Activated CD8-positive, alpha-beta memory T cell treated with anti-CD3 and anti-CD28 coated beads, Interleukin-2, amount 10 ng/mL, durations not matched to agents 7 days and 5 days (primary cell): ENCODE measurements at regions not wholly inside any gene's neighbourhood (a gene's known extent, or its start where the extent isn't known, plus 50 kb on each side); places are given as distances from the start of the nearest gene placed in this dataset.

Experiments
- ATAC-seq: fragments of 150-1000 bp; cut with Tn5 transposase; one replicate; pipeline ENCODE4 v1.10.0; 2021; ENCODE audit warnings: moderate library complexity
- CTCF ChIA-PET: fragments of 350-600 bp; sonication (Branson Sonifier 250); formaldehyde crosslinking; loops from one replicate; lab custom pipeline; 2021; ENCODE audit warnings: antibody characterized with exemption; lab: Charles Lee
- DNase-seq: peaks from one replicate; pipeline ENCODE4 v3.0.0-alpha.2; 2020
- H3K27ac Mint-ChIP-seq: one replicate; pipeline ENCODE4 v1.8.0; 2021; ENCODE audit warnings: mild to moderate bottlenecking, mixed read lengths
- H3K27me3 Mint-ChIP-seq: one replicate; pipeline ENCODE4 v1.8.0; 2021; ENCODE audit warnings: mixed read lengths
- H3K36me3 Mint-ChIP-seq: one replicate; pipeline ENCODE4 v1.8.0; 2021; ENCODE audit warnings: mild to moderate bottlenecking, mixed read lengths
- H3K4me1 Mint-ChIP-seq: one replicate; pipeline ENCODE4 v1.8.0; 2021; ENCODE audit warnings: mixed read lengths
- H3K4me3 Mint-ChIP-seq: one replicate; pipeline ENCODE4 v1.8.0; 2021; ENCODE audit warnings: mild to moderate bottlenecking, moderate library complexity, mixed read lengths
- H3K9me3 Mint-ChIP-seq: one replicate; pipeline ENCODE4 v1.8.0; 2022; ENCODE audit warnings: low read depth, mixed read lengths

DNA sequence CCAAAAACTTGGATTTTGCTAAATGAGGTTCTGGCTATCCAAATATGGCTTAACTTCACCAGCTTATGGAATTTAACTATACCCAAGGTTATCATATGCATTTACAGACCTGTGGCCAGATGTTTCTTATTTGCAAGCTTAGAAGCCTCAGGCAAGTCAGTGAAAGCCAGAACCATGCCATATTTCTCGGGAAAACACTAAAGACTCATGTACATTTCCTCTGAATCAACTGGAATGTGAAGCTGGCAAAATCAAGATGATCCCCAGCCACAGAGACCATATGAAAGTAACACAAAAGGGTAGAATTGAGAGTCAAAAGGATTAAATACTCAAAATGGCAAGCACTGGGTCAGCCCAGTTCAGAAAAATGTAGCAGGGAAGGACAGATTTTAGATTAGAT, 76.4 kb upstream of the SLC1A1 start:
- CTCF ChIA-PET: no interaction called here
- H3K27ac Mint-ChIP-seq: no peak overlapping the region
- DNase-seq: no peak

DNA sequence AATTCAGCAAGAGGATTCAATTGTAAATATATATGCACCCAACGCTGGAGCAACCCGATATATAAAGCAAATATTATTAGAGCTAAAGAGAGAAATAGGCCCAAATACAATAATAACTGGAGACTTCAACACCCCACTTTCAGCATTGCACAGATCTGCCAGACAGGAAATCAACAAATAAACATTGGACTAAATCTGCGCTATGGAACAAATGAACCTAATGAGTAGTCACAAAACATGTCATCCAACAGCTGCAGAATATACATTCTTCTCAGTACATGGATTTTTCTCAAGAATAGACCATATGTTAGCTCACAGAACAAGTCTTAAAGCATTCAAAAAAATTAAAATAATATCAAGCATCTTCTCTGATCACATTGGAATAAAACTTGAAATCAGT, 86.1 kb upstream of the SLC1A1 start:
- Mint-ChIP-seq H3K36me3 (no peaks in the 10 kb centered on the region), H3K27me3 (peaks cover 9% of the 10 kb centered on the region), H3K27ac (no peak overlapping the region), H3K4me1 (no peaks in the 10 kb centered on the region), H3K9me3 (peaks cover 19% of the 10 kb centered on the region), H3K4me3 (no peak overlapping the region)
- CTCF ChIA-PET: no interaction called here
- DNase-seq (no peak), ATAC-seq (no peak)

More for the DNA sequence above, 76.4 kb upstream of the SLC1A1 start:
- Mint-ChIP-seq H3K4me1 (no peaks in the 10 kb centered on the region), H3K27me3 (peaks cover 2% of the 10 kb centered on the region), H3K36me3 (no peaks in the 10 kb centered on the region), H3K9me3 (no peaks in the 10 kb centered on the region), H3K4me3 (no peak overlapping the region)
- ATAC-seq: no peak

DNA sequence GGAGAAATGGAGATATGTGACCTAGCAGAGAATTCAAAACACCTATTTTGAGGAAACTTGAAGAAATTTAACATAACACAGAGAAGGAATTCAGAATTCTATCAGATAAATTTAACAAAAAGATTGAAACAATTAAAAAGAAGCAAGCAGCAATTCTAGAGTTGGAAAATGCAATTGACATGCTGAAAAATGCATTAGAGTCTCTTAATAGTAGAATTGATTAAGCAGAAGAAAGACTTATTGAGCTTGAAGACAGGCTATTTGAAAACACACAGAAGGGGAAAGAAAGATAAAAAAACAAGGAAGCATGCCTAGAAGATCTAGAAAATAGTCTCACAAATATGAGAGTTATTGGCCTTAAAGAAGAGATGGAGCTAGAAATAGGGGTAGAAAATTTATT, 87.8 kb upstream of the SLC1A1 start:
- Mint-ChIP-seq H3K27ac (no peak overlapping the region), H3K4me3 (no peak overlapping the region), H3K36me3 (no peaks in the 10 kb centered on the region), H3K27me3 (peaks cover 9% of the 10 kb centered on the region), H3K4me1 (no peaks in the 10 kb centered on the region), H3K9me3 (peaks cover 19% of the 10 kb centered on the region)
- CTCF ChIA-PET: no interaction called here
- ATAC-seq (no peak), DNase-seq (no peak)

DNA sequence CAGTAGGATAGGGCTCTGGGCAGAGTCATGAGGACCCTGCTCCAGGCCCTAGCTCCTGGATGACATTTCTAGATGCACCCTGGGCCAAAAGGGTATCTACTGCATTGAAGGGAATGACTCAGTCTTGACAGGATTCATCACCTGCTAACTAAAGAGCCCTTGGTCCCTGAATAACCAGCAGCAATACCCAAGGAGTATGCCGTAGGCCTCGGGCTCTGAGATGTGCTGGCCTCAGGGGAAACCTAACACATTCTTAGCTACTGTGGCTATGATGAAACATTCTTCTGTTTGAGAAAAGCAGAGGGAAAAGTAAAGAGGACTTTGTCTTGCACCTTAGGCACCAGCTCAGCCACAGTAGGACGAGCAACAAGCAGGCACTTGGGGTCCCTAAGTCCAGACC, 89.5 kb upstream of the SLC1A1 start:
- no peak overlapping the region for H3K27ac Mint-ChIP-seq
- DNase-seq (no peak), ATAC-seq (no peak)
- H3K27me3 Mint-ChIP-seq: peaks cover 7% of the 10 kb centered on the region
- peaks cover 16% of the 10 kb centered on the region for H3K9me3 Mint-ChIP-seq
- CTCF ChIA-PET: no interaction called here
- H3K4me3 Mint-ChIP-seq: no peak overlapping the region
- no peaks in the 10 kb centered on the region for H3K36me3 Mint-ChIP-seq
- no peaks in the 10 kb centered on the region for H3K4me1 Mint-ChIP-seq

DNA sequence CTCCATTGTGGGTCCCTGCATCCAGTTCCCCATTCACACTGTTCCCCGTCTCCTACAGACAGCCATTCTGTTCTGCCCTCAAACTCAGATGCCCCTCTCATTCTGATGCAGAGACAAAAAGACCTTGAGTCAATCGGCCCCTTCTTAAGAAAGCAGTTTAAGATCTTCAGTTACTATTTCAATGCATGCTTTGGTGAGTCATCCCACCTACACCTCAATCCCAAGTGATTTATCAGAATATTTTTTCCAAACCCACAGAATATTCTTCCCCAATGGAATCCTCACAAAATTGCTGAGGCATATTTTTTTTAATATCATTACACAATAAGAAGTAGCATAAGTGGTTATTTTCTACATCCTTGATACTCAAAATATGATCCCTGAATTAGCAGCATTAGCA, 92.4 kb upstream of the SLC1A1 start:
- Mint-ChIP-seq H3K27ac (no peak overlapping the region), H3K27me3 (peaks cover 10% of the 10 kb centered on the region), H3K36me3 (no peaks in the 10 kb centered on the region), H3K4me1 (no peaks in the 10 kb centered on the region), H3K9me3 (peaks cover 10% of the 10 kb centered on the region), H3K4me3 (no peak overlapping the region)
- DNase-seq: no peak
- CTCF ChIA-PET: no interaction called here
- ATAC-seq: no peak

DNA sequence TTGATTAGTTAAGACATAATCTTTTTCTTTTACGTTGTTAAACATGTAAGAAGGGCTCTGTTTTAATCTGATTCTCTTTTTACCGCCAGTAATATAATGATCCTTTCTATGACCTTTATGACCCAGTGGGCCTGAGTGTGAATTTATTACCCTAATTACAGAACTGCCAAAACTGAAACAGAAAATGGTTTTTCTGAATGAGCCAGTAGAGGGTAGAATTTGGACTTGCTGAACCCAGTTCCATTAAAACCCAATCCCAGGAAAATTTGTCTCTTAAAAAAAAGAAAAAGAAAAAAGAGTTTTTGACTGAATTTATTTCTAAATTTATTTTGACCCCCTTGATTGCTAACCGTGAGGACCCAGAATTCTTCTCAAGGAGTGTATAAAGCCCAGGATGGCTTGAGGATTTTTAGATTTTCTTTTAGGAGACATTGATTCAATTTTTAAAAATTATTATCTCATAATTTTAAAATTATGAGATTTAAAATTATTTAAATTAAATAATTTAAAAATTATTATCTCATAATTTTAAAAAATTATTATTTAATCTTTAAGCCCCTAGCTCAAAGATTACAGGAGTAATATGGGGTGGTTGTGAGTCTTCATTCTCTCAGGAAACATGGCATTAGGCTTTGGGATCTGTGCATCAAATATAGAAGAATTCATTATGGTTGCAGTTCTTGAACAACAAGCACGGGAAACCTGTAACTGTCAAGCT, 94.1 kb upstream of the GLIS3 start:
- ATAC-seq (no peak), DNase-seq (no peak)
- CTCF ChIA-PET: no interaction called here
- no peak overlapping the region for H3K27ac Mint-ChIP-seq
- H3K9me3 Mint-ChIP-seq: no peaks in the 10 kb centered on the region
- H3K36me3 Mint-ChIP-seq: no peaks in the 10 kb centered on the region
- H3K4me3 Mint-ChIP-seq: no peak overlapping the region
- peaks cover 12% of the 10 kb centered on the region for H3K27me3 Mint-ChIP-seq
- H3K4me1 Mint-ChIP-seq: no peaks in the 10 kb centered on the region

DNA sequence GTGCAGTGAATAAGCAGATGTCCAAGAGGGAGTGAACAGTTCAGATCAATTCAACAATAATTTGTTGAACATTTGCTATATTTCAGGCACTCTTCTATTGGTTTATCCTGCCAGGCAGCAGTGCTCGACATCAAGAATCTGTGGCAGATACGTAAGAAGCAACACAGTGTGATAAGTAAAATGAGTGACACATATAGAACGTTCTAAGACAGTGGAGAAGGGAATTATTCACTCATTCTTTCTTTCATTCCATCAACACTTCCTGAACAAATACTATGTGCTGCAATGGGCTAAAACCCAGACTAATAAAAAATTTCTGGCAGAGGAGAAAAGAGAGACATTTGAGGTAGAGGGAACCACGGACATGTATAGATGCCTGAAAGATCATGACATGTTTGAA, 89.9 kb upstream of the GLIS3 start:
- Mint-ChIP-seq H3K36me3 (no peaks in the 10 kb centered on the region), H3K4me3 (no peak overlapping the region)

DNA sequence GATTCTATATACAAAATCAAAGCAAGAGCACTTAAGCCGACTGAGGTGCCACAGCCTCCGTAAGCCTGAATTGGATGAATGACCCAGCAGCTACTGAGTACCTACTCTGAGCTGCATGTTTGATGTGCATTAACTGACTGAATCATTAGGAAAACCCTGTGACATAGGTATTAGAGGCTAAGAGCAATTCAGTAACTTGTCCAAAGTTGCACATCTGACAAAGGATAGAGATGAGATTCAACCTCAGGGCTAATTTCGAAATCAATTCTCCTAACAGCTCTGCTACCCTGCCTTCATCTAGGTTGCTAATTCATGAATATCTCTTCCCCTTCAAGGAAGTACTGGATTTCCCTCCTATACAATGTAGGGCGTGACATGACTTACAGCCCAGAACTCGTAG, 89.1 kb upstream of the GLIS3 start:
- H3K36me3 Mint-ChIP-seq: no peaks in the 10 kb centered on the region
- H3K27ac Mint-ChIP-seq: no peak overlapping the region
- DNase-seq (no peak), ATAC-seq (no peak)
- CTCF ChIA-PET: no interaction called here
- no peak overlapping the region for H3K4me3 Mint-ChIP-seq
- peaks cover 15% of the 10 kb centered on the region for H3K27me3 Mint-ChIP-seq
- no peaks in the 10 kb centered on the region for H3K4me1 Mint-ChIP-seq
- H3K9me3 Mint-ChIP-seq: no peaks in the 10 kb centered on the region

More for the DNA sequence above, 89.9 kb upstream of the GLIS3 start:
- no peaks in the 10 kb centered on the region for H3K4me1 Mint-ChIP-seq
- DNase-seq: no peak
- no peaks in the 10 kb centered on the region for H3K9me3 Mint-ChIP-seq
- ATAC-seq: no peak
- H3K27ac Mint-ChIP-seq: no peak overlapping the region
- CTCF ChIA-PET: no interaction called here
- peaks cover 15% of the 10 kb centered on the region for H3K27me3 Mint-ChIP-seq

DNA sequence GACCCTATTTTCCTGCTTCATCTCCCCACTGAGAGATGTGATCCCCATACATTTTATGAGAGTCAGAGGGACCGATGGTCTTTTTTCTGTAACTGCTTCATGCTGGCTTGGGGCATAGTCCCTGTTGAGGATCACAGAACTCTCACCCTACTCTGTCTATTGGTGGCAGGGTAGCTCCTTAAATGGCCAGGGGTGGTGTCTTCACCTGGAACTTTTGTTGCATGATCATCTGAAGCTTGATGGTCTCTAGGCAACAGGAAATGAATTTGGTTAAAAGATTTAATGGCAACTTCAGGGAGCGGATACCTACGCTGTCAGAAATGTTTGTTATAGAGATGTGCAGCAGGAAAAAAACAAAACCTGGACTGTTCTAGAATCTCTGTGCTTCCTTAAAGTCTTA, 87.0 kb upstream of the GLIS3 start:
- H3K4me3 Mint-ChIP-seq: no peak overlapping the region
- CTCF ChIA-PET: interaction anchor here (1.3 to 1.6 kb wide), 3 partner anchors 20 to 363 kb away, joined by 3 to 4 read pairs (median 4); no protein-coding TSS in a partner anchor

DNA sequence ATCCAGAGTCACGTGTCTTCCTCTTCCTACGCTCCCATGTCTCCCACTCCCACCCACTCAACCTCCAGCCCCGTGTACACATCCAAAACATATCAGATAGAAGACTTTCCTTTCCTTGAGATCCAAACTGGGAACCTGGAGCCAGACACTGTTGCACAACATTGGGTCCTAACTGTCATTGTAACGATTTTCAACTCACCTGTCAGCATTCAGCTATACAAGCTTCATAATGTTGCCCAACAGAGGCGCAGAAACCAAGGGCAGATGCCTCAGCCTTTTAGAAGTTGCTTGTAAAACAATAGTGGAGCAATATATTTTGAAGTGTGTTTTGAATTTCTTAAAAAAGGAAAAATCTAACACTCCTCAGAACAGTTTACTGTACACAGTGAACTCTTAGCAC, 84.9 kb upstream of the GLIS3 start:
- ATAC-seq (no peak), DNase-seq (no peak)
- H3K27ac Mint-ChIP-seq: no peak overlapping the region
- H3K36me3 Mint-ChIP-seq: no peaks in the 10 kb centered on the region
- CTCF ChIA-PET: interaction anchor here (1.4 kb wide), 1 partner anchor 203 kb away, joined by 3 read pairs; no protein-coding TSS in a partner anchor
- no peaks in the 10 kb centered on the region for H3K4me1 Mint-ChIP-seq
- H3K9me3 Mint-ChIP-seq: no peaks in the 10 kb centered on the region
- no peak overlapping the region for H3K4me3 Mint-ChIP-seq
- peaks cover 16% of the 10 kb centered on the region for H3K27me3 Mint-ChIP-seq

More for the DNA sequence above, 87.0 kb upstream of the GLIS3 start:
- no peaks in the 10 kb centered on the region for H3K36me3 Mint-ChIP-seq
- H3K27ac Mint-ChIP-seq: no peak overlapping the region
- ATAC-seq (no peak), DNase-seq (no peak)
- H3K4me1 Mint-ChIP-seq: no peaks in the 10 kb centered on the region
- H3K27me3 Mint-ChIP-seq: peaks cover 9% of the 10 kb centered on the region
- no peaks in the 10 kb centered on the region for H3K9me3 Mint-ChIP-seq

DNA sequence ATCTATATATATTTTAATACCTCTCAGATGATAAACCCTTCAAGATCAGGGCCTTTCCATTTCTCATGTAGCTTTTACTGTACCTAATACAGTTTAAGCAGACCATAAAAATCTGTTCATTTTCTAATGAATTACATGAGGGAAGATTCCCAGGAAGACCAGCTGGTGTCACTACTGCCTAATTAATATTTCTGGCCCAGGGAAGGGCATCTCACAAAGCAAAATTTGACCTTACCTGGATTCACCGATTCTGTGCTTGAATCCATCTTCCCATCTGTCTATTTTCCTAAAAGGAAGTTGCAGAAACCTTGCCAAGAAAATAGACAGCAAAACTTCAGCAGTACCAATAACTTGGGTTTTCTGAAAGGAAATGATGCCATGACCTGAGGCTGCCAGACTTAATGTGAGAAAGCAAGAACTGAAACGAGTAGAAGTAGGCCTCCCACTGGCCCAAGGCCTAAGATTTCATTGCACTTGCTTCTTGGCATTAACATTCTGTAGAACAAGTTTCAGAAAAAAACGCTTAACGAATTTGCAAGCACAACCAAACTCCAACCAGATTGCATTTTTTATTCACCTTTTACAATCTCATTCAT, 83.0 kb upstream of the GLIS3 start:
- H3K4me1 Mint-ChIP-seq: no peaks in the 10 kb centered on the region
- no peaks in the 10 kb centered on the region for H3K36me3 Mint-ChIP-seq
- no peaks in the 10 kb centered on the region for H3K9me3 Mint-ChIP-seq
- CTCF ChIA-PET: interaction anchor here (1.1 kb wide), 1 partner anchor 257 kb away, joined by 7 read pairs; no protein-coding TSS in a partner anchor
- no peak overlapping the region for H3K27ac Mint-ChIP-seq
- no peak for ATAC-seq
- H3K27me3 Mint-ChIP-seq: peaks cover 16% of the 10 kb centered on the region
- no peak for DNase-seq
- no peak overlapping the region for H3K4me3 Mint-ChIP-seq

DNA sequence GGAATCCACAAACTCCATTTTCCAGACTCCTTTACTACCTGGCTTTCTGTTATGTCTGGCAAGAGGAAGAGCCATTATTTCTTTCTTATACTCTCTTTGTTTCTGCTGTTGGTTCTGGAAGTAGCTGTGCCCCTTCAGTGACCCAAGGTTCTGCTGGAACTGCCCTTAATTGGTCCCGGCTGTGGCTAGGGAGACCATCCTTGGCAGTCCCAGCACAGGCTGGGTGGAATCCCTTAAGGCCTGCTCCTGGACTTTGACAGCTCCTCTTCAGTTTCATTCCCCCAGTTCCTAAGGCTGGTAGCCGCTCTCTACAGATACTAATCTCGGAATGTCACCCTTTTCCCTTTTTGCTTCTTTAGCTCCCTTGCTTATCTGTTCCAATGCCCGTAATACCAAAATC, 81.9 kb upstream of the GLIS3 start:
- no peaks in the 10 kb centered on the region for H3K36me3 Mint-ChIP-seq
- no peak overlapping the region for H3K27ac Mint-ChIP-seq
- H3K27me3 Mint-ChIP-seq: peaks cover 21% of the 10 kb centered on the region
- ATAC-seq (no peak), DNase-seq (no peak)
- no peaks in the 10 kb centered on the region for H3K4me1 Mint-ChIP-seq
- no peak overlapping the region for H3K4me3 Mint-ChIP-seq
- CTCF ChIA-PET: no interaction called here
- H3K9me3 Mint-ChIP-seq: no peaks in the 10 kb centered on the region

DNA sequence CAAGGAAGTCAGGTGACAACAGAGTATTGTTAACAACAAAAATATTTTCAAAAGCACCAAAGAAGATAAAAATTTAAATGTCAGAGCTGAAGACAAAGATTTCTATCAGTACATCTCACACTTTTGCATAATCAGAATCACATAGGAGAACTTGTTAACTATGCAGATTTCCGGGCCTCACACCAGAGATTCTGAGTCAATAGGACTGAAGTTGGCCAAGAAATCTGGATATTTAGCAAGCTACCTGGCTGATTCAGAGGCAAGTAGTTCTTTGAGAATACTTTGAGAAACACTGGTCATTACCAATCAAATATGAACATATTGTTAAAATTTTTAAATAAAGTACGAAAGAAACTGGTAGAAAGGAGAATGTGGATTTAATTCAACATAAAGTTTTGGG, 80.5 kb upstream of the GLIS3 start:
- Mint-ChIP-seq H3K4me3 (no peak overlapping the region), H3K9me3 (no peaks in the 10 kb centered on the region), H3K27ac (no peak overlapping the region), H3K27me3 (peaks cover 27% of the 10 kb centered on the region), H3K36me3 (no peaks in the 10 kb centered on the region), H3K4me1 (no peaks in the 10 kb centered on the region)
- CTCF ChIA-PET: interaction anchor here (3.5 kb wide), 1 partner anchor 14 kb away, joined by 13 read pairs; no protein-coding TSS in a partner anchor
- ATAC-seq (no peak), DNase-seq (no peak)
